Large intestine (tissue), 3 donors: ENCODE measurements at regions not wholly inside any gene's neighbourhood (a gene's known extent, or its start where the extent isn't known, plus 50 kb on each side); places are given as distances from the start of the nearest gene placed in this dataset.

Source experiments
- DNase-seq, 2 donors: peaks; one replicate each; pipeline versions ENCODE4 v3.0.0 to v3.0.0-alpha.2; 2013
- H3K27ac ChIP-seq: one replicate; pipeline ENCODE4 v1.5.1; 2013; ENCODE audit warnings: low read length
- H3K27me3 ChIP-seq: 2 replicates; pipeline ENCODE4 v1.6.1; 2013; ENCODE audit warnings: low read length; ENCODE audit not compliant: control insufficient read depth, insufficient read depth
- H3K36me3 ChIP-seq: 2 replicates; pipeline ENCODE4 v1.6.1; 2013; ENCODE audit warnings: low read length; ENCODE audit not compliant: control insufficient read depth, insufficient read depth
- H3K4me1 ChIP-seq: one replicate; pipeline ENCODE4 v1.6.1; 2013; ENCODE audit warnings: low read length; ENCODE audit not compliant: control insufficient read depth, insufficient read depth
- H3K4me3 ChIP-seq: one replicate; pipeline ENCODE4 v1.5.1; 2013; ENCODE audit warnings: low read length
- H3K9me3 ChIP-seq: one replicate; pipeline ENCODE4 v1.6.1; 2013; ENCODE audit warnings: mild to moderate bottlenecking, low read depth, low read length, moderate library complexity; ENCODE audit not compliant: control insufficient read depth
- WGBS: methylation state at CpG from one replicate; pipeline ENCODE4 v1.1.5; 2013; ENCODE audit warnings: low lambda C conversion rate; ENCODE audit not compliant: insufficient coverage; 5-methylcytosine and 5-hydroxymethylcytosine counted together

DNA sequence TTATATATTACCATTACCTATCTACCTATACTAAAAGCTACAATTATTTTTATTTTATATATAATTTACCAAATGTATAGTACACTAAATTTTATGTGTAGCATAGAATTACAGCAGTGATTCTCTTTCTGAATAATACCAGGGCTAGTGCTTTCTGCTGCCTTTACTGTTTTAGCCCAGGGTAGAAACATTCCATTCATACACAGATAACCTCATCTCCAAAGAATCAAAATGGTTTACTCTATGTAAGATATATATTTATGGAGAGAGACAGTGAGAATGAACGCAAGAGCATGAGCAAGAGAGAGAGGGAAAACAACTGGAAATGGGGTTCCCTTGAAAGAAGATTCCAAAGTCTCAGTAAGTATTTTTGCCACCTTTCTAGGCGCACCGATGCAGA is 56.3 kb upstream of the ATXN1 start:
- no peak overlapping the region for H3K27ac ChIP-seq
- no peaks in the 10 kb centered on the region for H3K9me3 ChIP-seq
- no peaks in the 10 kb centered on the region for H3K27me3 ChIP-seq
- no peak overlapping the region for H3K4me3 ChIP-seq
- no peaks in the 10 kb centered on the region for H3K36me3 ChIP-seq
- no peaks in the 10 kb centered on the region for H3K4me1 ChIP-seq
- DNase-seq: no peak
- 86% methylated on average over 1 of the region's 3 CpGs for WGBS

DNA sequence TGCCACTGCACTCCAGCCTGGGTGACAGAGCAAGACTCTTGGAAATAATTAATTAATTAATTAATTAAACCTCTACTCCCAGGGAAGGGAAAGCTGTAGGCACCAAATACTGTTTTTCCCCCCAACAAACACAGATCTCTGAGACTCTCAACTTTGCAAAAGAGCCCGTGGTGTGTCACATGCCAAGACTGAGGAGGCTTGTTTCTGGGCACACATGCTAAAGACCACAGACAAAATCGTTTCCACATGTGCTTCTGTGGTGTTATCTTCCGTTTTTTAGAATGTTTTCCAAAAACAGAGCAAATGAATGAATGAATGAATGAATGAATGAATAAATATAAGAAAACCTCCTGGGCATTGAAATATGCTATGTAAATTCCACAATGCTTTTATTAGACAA is 55.6 kb upstream of the ATXN1 start:
- no CpG with 5 or more reads among the region's 3 CpGs for WGBS
- Histone ChIP-seq H3K27ac (no peak overlapping the region), H3K36me3 (no peaks in the 10 kb centered on the region), H3K27me3 (no peaks in the 10 kb centered on the region), H3K4me3 (no peak overlapping the region), H3K4me1 (no peaks in the 10 kb centered on the region), H3K9me3 (no peaks in the 10 kb centered on the region)
- DNase-seq: no peak

DNA sequence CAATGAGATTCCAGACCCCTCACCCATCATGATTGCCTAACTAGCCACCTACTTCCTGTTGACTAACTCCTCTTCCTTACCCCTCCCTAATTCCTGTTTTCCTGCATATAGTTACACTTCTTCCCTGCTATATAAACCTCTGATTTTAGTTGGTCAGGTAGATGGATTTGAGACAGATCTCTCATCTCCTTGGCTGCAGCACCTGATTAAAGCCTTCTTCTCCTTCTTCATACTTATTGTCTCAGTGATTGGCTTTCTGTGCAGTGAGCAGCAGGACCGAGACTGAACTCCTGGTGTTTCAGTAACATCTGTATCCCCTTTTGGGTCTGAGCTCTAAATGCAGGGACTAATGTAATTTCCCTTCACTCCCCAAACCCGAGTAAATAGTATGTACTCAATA is 51.7 kb upstream of the ATXN1 start:
- Histone ChIP-seq H3K4me1 (no peaks in the 10 kb centered on the region), H3K4me3 (no peak overlapping the region), H3K9me3 (no peaks in the 10 kb centered on the region), H3K27ac (no peak overlapping the region), H3K27me3 (no peaks in the 10 kb centered on the region), H3K36me3 (no peaks in the 10 kb centered on the region)
- DNase-seq: no peak
- WGBS: no CpG with 5 or more reads among the region's 2 CpGs

DNA sequence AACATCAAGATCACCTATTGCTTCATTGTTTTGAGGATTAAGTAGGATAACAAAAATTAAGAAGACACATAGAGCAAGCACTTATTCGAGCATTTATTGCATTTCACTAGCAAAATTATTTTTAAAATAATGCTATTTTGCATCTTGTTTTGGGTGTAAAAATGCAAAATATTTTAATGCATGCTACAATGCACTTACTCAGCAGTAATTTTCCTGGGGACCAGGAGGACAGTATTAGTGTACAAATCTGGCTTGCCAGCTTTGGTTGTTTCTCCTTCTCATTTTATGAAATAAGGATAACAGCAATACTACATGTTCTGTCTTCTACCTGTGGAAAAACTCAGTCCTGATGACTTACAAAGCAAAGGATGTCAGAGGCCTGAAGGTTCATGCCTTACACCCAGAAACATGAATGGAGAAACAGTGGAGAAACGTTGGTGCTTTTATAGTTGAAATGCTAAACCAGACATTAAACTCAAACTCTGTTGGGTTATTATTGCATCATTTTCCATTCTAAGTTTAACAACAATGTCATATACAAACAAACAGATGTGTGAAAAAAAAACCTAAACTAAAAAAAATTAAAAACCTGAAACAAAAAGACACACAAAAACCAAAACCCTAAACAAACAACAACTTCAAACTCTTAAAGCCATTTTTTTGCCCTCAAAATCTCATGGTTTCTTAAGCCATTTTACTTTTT is 50.2 kb upstream of the ATXN1 start:
- WGBS: 80% methylated on average over 1 of the region's 2 CpGs
- DNase-seq: no peak

More for the DNA sequence above, 50.2 kb upstream of the ATXN1 start:
- H3K36me3 ChIP-seq: no peaks in the 10 kb centered on the region
- H3K4me3 ChIP-seq: no peak overlapping the region
- H3K9me3 ChIP-seq: no peaks in the 10 kb centered on the region
- no peak overlapping the region for H3K27ac ChIP-seq
- H3K27me3 ChIP-seq: no peaks in the 10 kb centered on the region
- no peaks in the 10 kb centered on the region for H3K4me1 ChIP-seq
